ENCODE measurements at regions not wholly inside any gene's neighbourhood (a gene's known extent, or its start where the extent isn't known, plus 50 kb on each side); places are given as distances from the start of the nearest gene placed in this dataset.
"Not testable (repeated sequence)": the region's sequence is repeated elsewhere in the genome, so short reads cannot be mapped to it uniquely, and the experiment has no call there.

DNA sequence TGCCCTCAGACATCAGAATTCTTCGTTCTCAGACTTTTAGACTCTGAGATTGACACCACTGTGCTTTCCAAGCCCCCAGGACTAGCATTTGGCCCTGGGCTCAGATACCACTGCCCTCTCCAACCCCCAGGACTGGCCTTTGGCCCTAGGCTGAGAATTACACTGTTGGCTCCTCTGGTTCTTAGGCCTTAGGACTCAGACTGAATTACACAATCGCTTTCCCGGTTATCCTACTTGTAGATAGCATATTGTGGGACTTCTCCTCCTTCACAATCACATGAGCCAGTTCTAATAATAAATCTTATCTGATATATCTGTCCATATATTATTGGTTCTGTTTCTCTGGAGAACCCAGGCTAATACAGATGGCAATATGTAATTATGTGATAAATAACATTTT is 1725.5 kb downstream of the GRIK2 start:
- DNase-seq, result no peak

DNA sequence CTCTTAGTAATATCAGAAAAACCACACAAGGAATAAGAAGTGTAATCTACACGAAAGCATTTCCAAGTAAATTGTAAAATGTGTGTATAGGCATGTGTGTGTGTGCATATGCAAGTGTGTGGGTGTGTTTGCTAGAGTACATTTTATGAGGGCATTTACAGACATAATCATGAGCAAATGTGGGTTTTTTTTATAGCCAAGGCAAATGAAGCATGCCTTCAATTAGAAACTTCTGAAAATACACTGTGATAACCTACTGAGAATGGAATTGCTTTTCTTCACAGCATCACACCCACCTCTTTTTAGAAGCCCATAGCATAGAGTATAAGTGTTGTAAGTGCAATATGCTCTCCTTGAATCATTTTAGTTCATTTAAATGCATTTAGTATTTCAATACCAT is 1721.1 kb downstream of the GRIK2 start:
- DNase-seq, result no peak

DNA sequence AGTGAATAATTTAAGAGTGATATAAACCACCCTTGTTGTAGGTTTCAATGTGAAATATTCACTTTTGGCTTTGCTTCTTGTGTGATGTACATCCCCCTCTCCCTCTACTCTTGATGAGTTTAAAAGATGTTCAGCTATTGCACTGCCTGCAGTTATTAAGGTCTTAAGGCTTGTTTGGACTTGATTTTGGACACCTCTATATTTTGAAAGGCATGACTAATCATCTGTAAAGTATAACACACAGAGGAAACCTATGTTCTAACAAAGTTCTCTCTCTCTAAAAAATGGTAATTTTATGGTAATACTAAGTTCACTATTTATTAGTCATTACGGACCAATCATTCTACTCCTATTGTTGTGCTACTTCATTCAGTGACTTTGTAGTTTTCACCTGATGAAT is 1719.9 kb downstream of the GRIK2 start:
- no peak for DNase-seq

DNA sequence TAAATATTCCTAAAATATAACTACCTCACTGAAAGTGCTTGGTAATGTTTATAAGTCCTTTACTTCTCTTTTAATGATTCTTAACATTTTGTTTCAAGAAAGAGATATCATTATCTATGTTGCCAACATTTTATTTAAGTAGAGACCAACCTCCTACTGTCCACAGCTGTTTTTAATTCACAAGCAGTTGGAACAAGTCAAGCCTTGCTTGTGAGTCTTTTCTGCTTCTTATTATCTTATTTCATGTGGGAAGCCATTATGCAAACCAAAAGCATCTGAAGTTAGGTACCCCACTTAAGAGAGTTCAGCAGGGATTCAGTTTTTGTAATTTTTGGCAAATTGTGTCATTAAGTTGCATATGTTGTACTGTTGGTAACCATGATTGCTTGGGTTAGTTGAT is 1714.5 kb downstream of the GRIK2 start:
- no peak for DNase-seq

DNA sequence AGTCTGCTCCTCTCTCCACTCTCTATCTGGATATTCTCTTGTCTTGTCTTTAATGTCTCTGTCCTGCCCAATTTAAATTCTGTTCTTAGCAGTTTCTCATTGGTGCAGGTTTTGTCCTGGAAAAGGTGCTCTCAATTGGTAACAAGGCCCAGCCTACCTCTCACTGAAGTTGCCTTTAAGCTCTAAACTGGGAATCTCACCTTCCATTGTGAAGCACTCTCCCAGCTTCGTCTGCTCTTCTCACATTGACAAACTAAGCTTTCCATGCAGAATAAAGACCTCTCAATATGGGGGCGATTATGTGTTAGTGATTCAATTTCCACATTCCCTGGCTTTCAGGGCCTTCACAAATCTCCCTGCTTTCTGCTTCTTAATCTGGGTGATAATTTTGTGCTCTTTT is 1712.2 kb downstream of the GRIK2 start:
- no peak for DNase-seq

DNA sequence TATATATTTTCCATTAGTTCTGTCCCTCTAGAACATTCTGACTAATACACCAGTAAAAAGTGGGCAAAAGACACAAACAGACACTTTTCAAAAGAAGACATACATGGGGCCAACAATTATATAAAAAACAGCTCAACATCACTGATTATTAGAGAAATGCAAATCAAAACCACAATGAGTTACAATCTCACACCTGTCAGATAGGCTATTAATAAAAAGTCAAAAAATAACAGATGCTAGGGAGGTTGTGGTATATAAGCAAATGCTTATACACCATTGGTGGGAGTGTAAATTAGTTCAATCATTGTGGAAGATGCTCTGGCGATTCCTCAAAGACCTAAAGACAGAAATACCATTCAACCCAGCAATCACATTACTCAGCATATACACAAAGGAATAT is 1707.8 kb downstream of the GRIK2 start:
- no peak for DNase-seq

DNA sequence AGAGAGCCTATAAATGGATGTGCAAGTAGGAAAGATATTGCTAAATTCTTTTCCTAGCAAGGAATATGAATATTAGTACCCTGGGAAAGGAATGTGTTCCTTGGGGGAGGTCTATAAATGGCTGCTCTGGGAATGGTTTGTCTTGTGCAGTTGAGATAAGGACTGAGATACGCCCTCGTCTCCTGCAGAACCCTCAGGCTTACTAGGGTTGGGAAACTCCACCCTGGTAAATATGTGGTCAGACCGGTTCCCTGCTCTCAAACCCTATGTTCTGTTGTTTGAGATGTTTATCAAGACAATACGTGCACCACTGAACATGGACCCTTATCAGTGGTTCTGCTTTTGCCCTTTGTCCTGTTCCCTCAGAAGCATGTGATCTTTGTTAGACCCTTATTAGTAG is 1698.9 kb downstream of the GRIK2 start:
- not testable (repeated sequence) for DNase-seq

DNA sequence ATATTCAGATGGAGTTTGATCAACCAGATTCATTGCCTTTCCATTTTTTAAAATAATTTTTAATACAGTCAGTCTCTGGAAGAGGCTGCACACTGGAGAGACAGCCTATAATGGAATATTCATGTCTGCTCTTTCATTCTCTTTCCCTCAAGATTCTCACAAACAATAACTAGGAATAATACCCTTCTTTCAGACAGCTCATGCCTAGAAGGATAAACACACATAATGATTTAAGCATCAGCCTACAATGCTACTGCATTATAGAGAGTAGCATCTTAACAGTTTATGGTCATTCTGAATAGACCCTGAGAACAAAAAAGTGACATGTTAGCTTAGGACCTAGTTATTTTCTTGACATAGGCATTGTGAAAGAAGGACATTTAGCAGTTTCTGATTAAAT is 1692.3 kb downstream of the GRIK2 start:
- DNase-seq, result no peak

DNA sequence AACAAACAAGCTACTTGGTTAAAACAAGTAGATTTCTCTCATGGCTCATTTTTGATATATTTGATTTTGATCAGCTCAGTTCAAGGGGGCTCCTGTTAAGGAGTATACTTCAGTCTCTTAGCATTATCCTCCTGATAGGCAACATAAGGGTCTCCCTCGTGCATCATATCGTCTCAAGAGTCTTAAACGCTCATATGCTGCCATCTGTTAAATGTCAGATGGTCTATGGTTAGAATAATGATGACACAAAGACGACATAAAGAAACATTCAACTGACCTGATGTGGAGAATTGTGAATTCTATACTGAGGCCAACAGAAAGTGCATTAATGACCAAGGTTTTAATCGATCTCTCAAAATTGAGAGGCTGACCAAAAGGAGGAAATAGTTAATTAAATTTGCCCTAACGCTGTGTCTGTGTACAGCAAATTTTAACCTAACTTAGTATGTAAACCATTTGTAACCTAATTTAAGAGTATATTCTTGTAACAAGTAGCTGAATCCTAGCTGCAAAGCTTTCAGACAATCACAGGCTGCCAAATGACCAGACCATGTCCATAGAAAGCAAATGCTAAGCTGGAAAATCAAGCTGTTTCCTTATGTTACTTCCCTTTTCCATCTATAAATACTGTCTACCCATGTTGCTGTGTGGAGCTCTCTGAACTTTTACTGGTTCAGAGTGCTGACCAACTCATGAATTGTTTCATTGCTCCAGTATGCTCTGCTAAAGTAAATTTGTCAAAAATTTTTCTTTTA is 1688.5 kb downstream of the GRIK2 start:
- no peak for DNase-seq

DNA sequence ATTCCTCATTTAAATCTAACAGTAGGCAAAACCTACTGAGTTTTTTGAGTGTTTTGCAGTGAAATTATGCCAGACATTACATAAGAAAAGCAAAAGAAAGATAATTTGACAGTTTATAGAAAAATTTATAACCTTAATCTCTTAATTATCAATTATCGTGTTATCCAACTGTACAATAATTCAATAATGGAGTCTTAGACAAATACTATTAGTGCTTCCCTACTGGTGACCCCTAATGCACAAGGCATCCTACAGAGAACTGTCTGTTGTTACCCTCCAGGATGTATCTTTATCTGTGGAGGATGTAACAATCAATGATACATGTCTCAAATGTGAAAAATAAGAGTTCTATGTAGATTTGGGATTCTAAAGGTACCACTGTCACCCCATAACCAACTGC is 1687.6 kb downstream of the GRIK2 start:
- no peak for DNase-seq

DNA sequence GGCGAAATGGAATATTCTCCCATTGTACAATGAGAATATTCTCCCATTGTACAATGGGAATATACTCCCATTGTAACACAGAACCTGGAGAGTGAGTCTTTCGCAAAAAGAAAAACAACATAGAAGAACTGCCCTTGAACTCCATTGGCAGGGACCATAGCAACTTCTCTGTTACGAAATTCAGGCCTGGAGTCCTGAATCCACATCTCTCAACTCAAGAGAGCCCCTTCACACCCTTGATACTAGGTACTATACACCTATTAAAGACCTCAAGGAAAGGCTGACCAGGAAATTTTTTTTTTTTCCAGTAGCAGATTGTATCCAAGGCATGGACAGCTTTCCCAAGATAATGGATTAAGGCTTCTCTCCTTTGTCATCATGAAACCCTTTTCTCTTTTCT is 1687.0 kb downstream of the GRIK2 start:
- DNase-seq, result no peak

DNA sequence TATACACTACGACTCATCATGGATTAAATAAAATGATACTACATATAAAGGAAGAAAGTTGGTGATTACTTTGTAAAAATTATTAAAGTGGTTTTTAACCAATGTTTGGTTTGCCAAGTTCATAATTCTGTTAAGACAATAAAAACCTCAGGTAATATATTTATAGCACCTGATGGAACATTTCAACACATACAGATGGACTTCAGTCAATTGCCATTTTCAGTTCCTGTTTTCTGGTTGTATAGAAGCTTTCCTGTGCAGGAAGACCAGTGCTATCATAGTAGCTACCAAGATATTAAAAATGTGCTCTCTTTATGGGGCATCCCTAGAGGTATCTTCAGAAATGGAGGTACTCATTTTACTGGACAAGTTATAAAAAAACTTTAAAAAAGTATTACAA is 1686.4 kb downstream of the GRIK2 start:
- no peak for DNase-seq

DNA sequence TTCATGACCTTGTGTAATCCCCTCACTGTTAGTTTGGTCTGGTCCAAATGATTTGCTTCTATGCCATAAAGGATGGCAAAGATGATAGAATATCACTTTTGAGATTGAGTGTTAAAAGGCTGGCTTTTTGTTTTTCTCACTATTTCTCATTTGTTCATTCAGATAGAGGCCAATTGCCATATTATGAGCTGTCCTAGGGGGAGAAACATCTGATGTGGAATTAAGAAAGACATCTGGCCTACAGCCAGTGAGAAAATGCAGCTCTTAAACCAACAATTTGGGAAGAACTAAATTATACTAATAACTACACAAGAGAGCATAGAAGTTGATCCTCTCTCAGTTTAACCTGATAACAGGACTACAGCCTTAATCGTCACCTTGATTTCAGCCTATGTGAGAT is 1668.6 kb downstream of the GRIK2 start:
- no peak for DNase-seq

DNA sequence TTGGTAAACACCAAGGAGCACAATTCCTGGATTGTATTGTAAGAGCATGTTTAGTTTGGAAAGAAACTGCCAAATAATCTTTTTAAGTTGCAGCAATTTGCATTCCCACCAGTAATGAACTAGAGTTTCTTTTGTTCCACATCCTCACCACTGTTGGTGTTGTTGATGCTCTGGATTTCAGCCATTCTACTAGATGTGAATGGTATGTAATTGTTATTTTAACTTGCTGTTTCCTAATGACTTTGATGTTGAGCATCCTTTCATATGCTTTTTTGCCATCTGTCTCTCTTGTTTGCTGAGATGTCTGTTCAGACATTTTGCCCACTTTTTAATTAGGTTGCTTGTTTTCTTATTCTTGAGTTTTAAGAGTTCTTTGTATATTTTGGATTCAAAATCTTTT is 1654.1 kb downstream of the GRIK2 start:
- no peak for DNase-seq

DNA sequence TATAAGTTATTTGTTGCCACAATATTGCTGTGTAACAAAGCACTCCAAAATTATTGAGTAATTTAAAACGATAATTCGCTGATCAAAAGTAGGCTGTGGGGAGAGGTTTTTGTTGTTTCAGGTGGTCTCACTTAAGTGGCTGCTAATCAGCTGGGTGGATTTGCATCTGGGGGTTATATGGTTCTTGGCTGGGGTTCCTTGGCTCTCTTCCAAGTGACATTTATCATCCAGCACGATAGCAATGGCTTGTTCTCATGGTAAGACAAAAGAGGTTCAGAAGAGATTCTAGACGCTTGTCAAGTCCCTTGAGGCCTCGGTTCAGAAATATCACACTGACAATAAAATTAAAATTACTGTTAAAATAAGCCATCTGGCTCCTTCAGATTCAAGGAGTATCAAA is 1648.8 kb downstream of the GRIK2 start:
- DNase-seq, result no peak

DNA sequence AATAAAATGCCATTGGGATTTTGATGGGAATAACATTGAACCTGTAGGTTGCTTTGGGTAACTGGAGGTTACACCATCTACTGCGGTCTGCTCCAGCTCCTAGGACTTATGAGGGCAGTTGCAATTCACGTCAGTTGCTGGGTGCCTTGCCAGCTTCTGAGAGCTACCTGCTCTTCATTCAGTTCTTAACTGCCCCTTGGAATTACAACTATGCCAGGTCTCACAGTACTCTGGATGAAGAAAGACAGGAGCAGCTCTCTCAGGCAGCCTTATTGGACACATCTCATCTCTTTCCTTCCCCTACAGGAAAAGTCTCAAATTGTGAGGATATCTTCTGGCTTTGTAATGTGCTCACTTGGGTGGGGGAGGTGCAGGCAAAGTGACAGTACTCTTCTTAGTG is 1643.3 kb downstream of the GRIK2 start:
- no peak for DNase-seq

DNA sequence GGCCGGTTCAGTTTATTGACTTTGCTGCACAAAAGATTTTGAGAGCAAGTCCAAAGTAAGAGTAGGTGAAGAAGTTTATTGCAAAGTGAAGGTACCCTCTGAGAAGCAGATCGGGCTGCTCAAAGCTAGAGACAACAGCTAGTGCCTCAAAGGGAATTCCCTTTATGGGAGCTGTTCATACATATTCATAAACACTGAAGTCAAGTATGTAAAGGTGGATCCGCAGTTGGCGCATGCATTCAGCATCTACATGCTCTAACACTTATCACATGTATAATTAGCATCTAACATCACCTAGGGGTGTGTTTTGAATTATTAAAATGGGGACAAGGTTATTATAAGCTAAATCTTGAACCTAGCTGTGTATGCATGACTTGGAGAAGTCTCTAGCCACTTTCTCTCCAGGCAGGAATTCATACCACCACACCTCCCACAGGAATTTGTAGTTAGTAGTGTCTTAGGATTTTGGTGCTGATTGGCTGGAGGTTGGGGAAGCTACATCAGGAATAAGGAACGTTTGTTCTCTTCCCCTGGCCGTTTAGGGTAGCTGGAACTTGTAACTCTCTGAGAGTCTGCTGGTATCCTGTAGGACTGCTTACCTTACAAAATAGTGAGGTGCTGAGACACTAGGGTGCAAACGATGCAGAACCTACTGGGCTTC is 1633.9 kb downstream of the GRIK2 start:
- DNase-seq, result no peak

DNA sequence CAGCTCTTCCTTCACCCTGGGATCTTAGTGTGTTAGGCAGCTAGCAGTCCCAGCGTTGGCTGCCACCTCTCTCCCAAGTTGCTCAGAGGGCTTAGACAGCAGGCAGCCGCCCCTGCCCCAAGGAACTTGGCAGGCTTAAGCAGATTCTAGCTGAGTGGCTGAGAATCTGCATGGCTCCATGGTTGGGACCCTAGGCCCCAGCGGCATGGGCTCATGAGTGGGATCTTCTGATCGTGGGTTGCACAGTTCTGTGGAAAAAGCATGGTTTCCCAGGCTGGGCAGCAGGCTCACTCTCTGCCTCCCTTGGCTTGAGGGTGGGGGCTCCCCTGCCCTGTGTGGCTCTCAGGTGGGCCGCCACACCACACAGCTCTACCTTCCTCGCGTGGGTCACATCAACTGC is 1624.9 kb downstream of the GRIK2 start:
- no peak for DNase-seq

DNA sequence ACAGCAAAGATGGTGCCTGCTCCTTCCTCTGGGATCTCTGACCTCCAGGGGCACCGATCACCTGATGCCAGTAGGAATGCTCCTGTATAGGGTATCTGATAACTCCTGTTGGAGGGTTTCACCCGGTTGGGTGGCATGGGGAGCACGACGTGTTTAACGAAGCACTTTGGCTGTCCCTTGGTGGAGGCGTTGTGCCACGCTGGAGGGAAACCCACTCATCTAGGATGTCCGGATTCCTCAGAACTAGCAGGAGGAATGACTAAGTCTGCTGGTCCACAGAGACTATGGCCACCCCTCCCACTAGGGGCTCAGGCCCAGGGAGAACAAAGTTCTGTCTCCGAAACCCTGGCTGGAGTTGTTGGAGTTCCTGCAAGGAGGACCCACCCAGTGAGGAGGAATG is 1624.4 kb downstream of the GRIK2 start:
- no peak for DNase-seq

DNA sequence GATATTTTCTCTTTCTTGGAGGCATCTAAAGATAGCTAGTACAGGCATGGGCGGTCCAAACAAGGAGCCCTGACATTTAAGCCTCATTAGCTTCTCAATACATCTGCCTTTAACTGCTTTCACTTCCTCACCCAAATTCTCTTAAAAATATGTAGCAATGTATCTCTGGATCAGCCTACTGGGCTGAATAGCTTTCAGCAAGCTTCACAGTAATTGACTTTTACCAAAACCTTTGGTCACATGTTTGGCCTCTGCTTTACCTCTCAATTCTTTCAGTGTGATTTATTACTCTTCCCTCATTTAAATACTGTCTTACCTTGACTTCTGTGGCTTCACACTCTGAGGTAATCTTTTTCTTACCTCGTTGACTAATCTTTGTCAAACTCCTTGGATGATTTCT is 1618.1 kb downstream of the GRIK2 start:
- no peak for DNase-seq

DNA sequence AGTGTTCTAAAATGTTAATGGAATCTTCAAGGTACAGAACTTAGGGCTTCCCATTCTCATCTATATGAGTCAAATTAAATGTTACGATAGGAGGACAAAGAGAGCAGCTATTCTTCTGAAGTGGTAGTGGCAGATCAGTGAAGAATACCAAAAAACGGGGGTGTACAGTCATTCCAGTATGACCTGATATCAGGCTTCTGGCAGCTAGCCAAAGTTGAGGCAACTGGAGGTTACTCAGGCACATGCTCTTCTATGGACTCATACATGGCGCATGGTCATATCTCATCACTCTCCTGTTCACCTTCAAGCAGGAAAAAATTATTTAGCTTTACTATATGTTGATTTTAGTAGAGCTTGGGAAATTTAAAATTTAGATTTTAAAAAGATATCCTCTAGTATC is 1608.8 kb downstream of the GRIK2 start:
- no peak for DNase-seq

DNA sequence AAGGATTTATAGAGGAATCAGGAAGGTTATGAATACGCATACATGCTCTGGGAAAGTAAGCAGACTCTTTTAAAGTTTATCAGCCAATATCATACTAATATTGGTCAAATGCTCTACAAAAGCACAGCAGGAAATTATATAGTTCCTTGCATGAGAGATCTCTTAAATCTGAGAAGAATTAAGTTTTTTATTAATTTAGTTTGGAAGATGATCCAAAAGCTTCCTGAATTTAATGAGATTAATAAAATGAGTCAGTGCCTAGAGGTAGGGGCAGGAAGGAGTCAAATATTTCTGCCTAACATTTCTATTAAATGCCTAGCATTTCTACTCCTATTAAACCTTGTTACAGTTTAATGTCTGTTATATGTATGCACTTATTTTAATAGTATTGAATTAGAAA is 1608.2 kb downstream of the GRIK2 start:
- no peak for DNase-seq

DNA sequence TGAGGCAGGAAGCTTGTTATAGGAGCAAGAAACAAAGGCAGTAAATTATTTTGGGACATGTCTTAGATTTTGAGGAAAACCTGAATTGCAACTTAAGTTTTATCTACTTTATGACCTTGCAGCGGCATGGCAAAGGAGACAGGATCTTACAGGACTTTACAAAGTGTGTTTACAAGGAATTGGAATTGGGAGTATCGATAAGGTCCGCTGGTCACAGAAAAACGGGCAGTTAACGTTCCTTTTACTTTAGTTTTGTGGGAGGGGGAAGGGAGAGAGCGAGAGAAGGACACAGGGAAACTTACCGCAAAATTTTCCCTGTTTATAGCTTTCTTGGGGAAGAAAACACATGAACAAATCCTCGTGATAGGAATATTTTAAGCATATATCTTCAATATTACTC is 1607.2 kb downstream of the GRIK2 start:
- DNase-seq, result no peak

DNA sequence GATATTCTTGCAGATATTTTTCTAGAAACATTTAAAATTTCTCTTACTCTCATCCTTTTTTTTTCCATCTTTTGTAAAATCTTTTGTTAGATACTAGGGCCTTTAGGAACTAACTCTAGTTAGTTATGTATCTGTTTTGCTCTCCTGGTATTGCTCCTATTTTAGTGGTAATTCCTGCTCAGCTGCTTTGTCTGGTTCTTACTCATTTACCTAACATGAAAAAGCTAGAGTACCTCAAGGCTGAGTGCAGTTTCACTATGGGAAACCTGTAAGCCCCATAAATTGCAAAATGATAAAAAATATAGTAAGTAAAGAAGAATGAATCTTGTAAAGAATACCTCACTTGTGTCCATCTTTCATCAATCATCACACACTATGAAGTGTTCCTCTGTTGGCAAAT is 1602.0 kb downstream of the GRIK2 start:
- no peak for DNase-seq

DNA sequence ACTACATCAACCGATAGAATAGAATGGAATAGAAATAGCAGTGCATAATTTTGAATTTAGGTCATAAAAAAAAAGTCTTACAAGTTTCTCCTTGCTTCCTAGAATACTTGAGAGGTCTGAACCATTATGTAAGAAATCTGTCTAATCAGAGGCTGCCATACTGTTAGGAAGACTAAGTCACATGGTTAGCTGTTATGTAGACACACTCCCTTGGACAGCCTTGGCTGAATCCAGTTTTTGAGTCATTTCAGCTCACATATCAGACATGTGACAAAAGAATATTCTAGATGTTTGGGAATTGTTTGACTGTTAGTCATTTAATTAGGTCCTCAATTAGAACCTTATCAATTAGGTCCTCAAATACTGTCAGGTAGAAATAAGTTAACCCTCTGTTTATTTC is 1601.4 kb downstream of the GRIK2 start:
- DNase-seq, result no peak
